Keratinocyte (primary cell): ENCODE measurements at regions not wholly inside any gene's neighbourhood (a gene's known extent, or its start where the extent isn't known, plus 50 kb on each side); places are given as distances from the start of the nearest gene placed in this dataset.

Experiments used
- DNase-seq: peaks from one replicate; pipeline ENCODE4 v3.0.0-alpha.2; 2011; ENCODE audit warnings: low read depth, missing footprints, low spot score
- FAIRE-seq: peaks from 2 replicates; lab custom pipeline; 2011; peaks lifted over from hg19 to GRCh38; lab: Jason Lieb, UNC
- H2AFZ ChIP-seq: 2 replicates; pipeline ENCODE4 v1.6.0; 2012; ENCODE audit warnings: low read length, control low read depth, inconsistent platforms; ENCODE audit not compliant: control insufficient read depth
- H3K27ac ChIP-seq: 2 replicates; pipeline ENCODE4 v1.5.1; 2011; ENCODE audit warnings: low read length; ENCODE audit not compliant: control insufficient read depth, insufficient read depth
- H3K27me3 ChIP-seq: 3 replicates; pipeline ENCODE4 v1.6.0; 2011; ENCODE audit warnings: low read length; ENCODE audit not compliant: control insufficient read depth, insufficient read depth; ENCODE audit errors: extremely low read depth
- H3K36me3 ChIP-seq, 2 experiments: 2 replicates in 1 of 2; 3 replicates in 1 of 2; pipeline ENCODE4 v1.5.1; 2011; ENCODE audit warnings: low read length in 2 of 2, mild to moderate bottlenecking in 1 of 2; ENCODE audit not compliant: control insufficient read depth in 2 of 2, insufficient read depth in 2 of 2; ENCODE audit errors: extremely low read depth in 1 of 2
- H3K4me1 ChIP-seq: 3 replicates; pipeline ENCODE4 v1.5.1; 2011; ENCODE audit warnings: low read length; ENCODE audit not compliant: control insufficient read depth, insufficient read depth; ENCODE audit errors: extremely low read depth
- H3K4me2 ChIP-seq: 3 replicates; pipeline ENCODE4 v1.6.0; 2011; ENCODE audit warnings: low read depth, low read length; ENCODE audit not compliant: control insufficient read depth, insufficient read depth; ENCODE audit errors: extremely low read depth
- H3K4me3 ChIP-seq, 3 experiments: fragments of 200-600 bp in 1 of 3; sonication (generic) in 1 of 3; 2 replicates in 2 of 3; 3 replicates in 1 of 3; pipeline ENCODE4 v1.5.1; 2011 to 2016; ENCODE audit warnings: low read length in 3 of 3, mild to moderate bottlenecking in 3 of 3, control low read depth in 2 of 3, inconsistent platforms in 1 of 3, low read depth in 1 of 3, mixed read lengths in 1 of 3, mixed run types in 1 of 3, moderate library complexity in 1 of 3; ENCODE audit not compliant: control insufficient read depth in 2 of 3, insufficient read depth in 2 of 3; ENCODE audit errors: extremely low read depth in 1 of 3
- H3K79me2 ChIP-seq: 2 replicates; pipeline ENCODE4 v1.6.0; 2012; ENCODE audit warnings: low read length; ENCODE audit not compliant: control insufficient read depth, insufficient read depth
- H3K9ac ChIP-seq: 3 replicates; pipeline ENCODE4 v1.6.0; 2011; ENCODE audit warnings: low read length; ENCODE audit not compliant: control insufficient read depth, insufficient read depth; ENCODE audit errors: extremely low read depth
- H3K9me1 ChIP-seq: 3 replicates; pipeline ENCODE4 v1.6.0; 2011; ENCODE audit warnings: low read length; ENCODE audit not compliant: control insufficient read depth, insufficient read depth; ENCODE audit errors: extremely low read depth
- H3K9me3 ChIP-seq: 2 replicates; pipeline ENCODE4 v1.5.1; 2012; ENCODE audit warnings: low read depth, low read length; ENCODE audit not compliant: control insufficient read depth
- H4K20me1 ChIP-seq: 3 replicates; pipeline ENCODE4 v1.6.0; 2011; ENCODE audit warnings: low read length; ENCODE audit not compliant: control insufficient read depth, insufficient read depth; ENCODE audit errors: extremely low read depth
- CTCF ChIP-seq, 3 experiments: IDR thresholded peaks in 1 of 3; conservative IDR thresholded peaks in 1 of 3; optimal IDR thresholded peaks in 1 of 3; 2 replicates in 2 of 3; 3 replicates in 1 of 3; pipeline versions ENCODE3 to v1.5.1; 2011; ENCODE audit warnings: low read length in 3 of 3, mild to moderate bottlenecking in 3 of 3, moderate library complexity in 2 of 3, control low read depth in 1 of 3, inconsistent platforms in 1 of 3; ENCODE audit not compliant: insufficient read depth in 2 of 3; ENCODE audit errors: extremely low read depth in 1 of 3
- EZH2 ChIP-seq: IDR thresholded peaks from one replicate; pipeline ENCODE4 v1.6.1; 2012; ENCODE audit warnings: inconsistent platforms, mild to moderate bottlenecking, low read length, moderate library complexity
- dilution Hi-C: fragments of 300-500 bp; cut with MboI; formaldehyde crosslinking; loops from one replicate; pipeline ENCODE4 v1.7.0; 2020; ENCODE audit warnings: low sequenced_read_pairs; ENCODE audit not compliant: extremely low pct_ligation_motif_present

- no peaks in the 10 kb centered on the region for H4K20me1 ChIP-seq
- H3K4me2 ChIP-seq: peak overlapping the region; percentile 1
- H3K4me1 ChIP-seq: peaks cover 33% of the 10 kb centered on the region
- no peaks in the 10 kb centered on the region for H3K36me3 ChIP-seq
- no peaks in the 10 kb centered on the region for H3K9me3 ChIP-seq
- H3K9ac ChIP-seq: no peak overlapping the region
- H2AFZ ChIP-seq: peak overlapping the region; percentile 8
- no peak for DNase-seq
- no peak overlapping the region for H3K4me3 ChIP-seq
- H3K79me2 ChIP-seq: no peaks in the 10 kb centered on the region
- H3K27ac ChIP-seq: peak overlapping the region; percentile 9
- no peaks in the 10 kb centered on the region for H3K9me1 ChIP-seq
- H3K27me3 ChIP-seq: no peaks in the 10 kb centered on the region
- dilution Hi-C loops: no loop called here
- no peak for TF ChIP-seq EZH2
- no peak for TF ChIP-seq CTCF (optimal IDR thresholded peaks at IDR 0.05 in 1 of 3, IDR thresholded peaks at IDR 0.05 in 1 of 3, conservative IDR thresholded peaks at IDR 0.05 in 1 of 3; ENCODE audit: extremely low read depth in 1 of 3, insufficient read depth in 2 of 3, low read length in 3 of 3)
- no peak for FAIRE-seq
Observed at GRCh38 chr6:134431421-134431859, 113.5 kb upstream of the SGK1 start.

GRCh38 chr6:134429861-134430380 lies 112.0 kb upstream of the SGK1 start:
- DNase-seq (no peak), FAIRE-seq (no peak)
- Histone ChIP-seq H3K4me1 (peaks cover 22% of the 10 kb centered on the region), H3K27me3 (no peaks in the 10 kb centered on the region), H2AFZ (no peak overlapping the region), H3K4me3 (no peak overlapping the region), H3K9ac (no peak overlapping the region), H4K20me1 (no peaks in the 10 kb centered on the region), H3K36me3 (no peaks in the 10 kb centered on the region), H3K4me2 (no peak overlapping the region), H3K27ac (no peak overlapping the region), H3K79me2 (no peaks in the 10 kb centered on the region), H3K9me3 (no peaks in the 10 kb centered on the region), H3K9me1 (no peaks in the 10 kb centered on the region)
- dilution Hi-C loops: no loop called here
- no peak for TF ChIP-seq CTCF (optimal IDR thresholded peaks at IDR 0.05 in 1 of 3, IDR thresholded peaks at IDR 0.05 in 1 of 3, conservative IDR thresholded peaks at IDR 0.05 in 1 of 3; ENCODE audit: extremely low read depth in 1 of 3, insufficient read depth in 2 of 3, low read length in 3 of 3)
